SK-N-MC (cell line): ENCODE measurements at regions not wholly inside any gene's neighbourhood (a gene's known extent, or its start where the extent isn't known, plus 50 kb on each side); places are given as distances from the start of the nearest gene placed in this dataset.

Source experiments
- EZH2 ChIP-seq: fragments of 200-600 bp; sonication (generic); IDR thresholded peaks from one replicate; pipeline ENCODE4 v1.6.1; 2017; ENCODE audit warnings: antibody characterized with exemption
- POLR2AphosphoS5 ChIP-seq: IDR thresholded peaks from 2 replicates; pipeline ENCODE4 v1.6.1; 2012; ENCODE audit warnings: mild to moderate bottlenecking, low read depth, low read length, borderline replicate concordance

- no peak for TF ChIP-seq EZH2
- TF ChIP-seq POLR2AphosphoS5 = no peak
These were observed 113.5 kb upstream of the NDUFV2 start for GRCh38 chr18:8989017-8989416.
